Naive B cell (primary cell): ENCODE measurements at regions not wholly inside any gene's neighbourhood (a gene's known extent, or its start where the extent isn't known, plus 50 kb on each side); places are given as distances from the start of the nearest gene placed in this dataset.
A peak's percentile ranks its signal among the peaks of the same experiment; 100 is the strongest.

Experiments used
- ATAC-seq, 2 donors: fragments of 150-1000 bp; cut with Tn5 transposase; 2 replicates each; pipeline ENCODE4 v1.10.0; 2021; ENCODE audit warnings: low read depth in 2 of 2, mild to moderate bottlenecking in 2 of 2, moderate library complexity in 2 of 2
- DNase-seq: peaks from one replicate; pipeline ENCODE4 v3.0.0; 2022
- H3K27ac Mint-ChIP-seq, 6 donors: one replicate each; pipeline ENCODE4 v1.8.0; 2020 to 2022; ENCODE audit warnings: mild to moderate bottlenecking in 6 of 6, mixed read lengths in 6 of 6, moderate library complexity in 5 of 6, inconsistent platforms in 2 of 6
- H3K27me3 Mint-ChIP-seq, 3 donors: one replicate each; pipeline ENCODE4 v1.8.0; 2021 to 2022; ENCODE audit warnings: mixed read lengths in 3 of 3, mild to moderate bottlenecking in 1 of 3
- H3K36me3 Mint-ChIP-seq, 2 donors: one replicate each; pipeline ENCODE4 v1.8.0; 2020 to 2022; ENCODE audit warnings: mixed read lengths in 2 of 2, inconsistent platforms in 1 of 2, mild to moderate bottlenecking in 1 of 2
- H3K4me1 Mint-ChIP-seq, 3 donors: one replicate each; pipeline ENCODE4 v1.8.0; 2020 to 2022; ENCODE audit warnings: mixed read lengths in 3 of 3, inconsistent platforms in 1 of 3, mild to moderate bottlenecking in 1 of 3, moderate library complexity in 1 of 3
- H3K4me3 Mint-ChIP-seq, 8 donors: one replicate each; pipeline ENCODE4 v1.8.0; 2020 to 2022; ENCODE audit warnings: mild to moderate bottlenecking in 8 of 8, mixed read lengths in 8 of 8, moderate library complexity in 8 of 8, inconsistent platforms in 2 of 8
- H3K9me3 Mint-ChIP-seq, 7 donors: one replicate each; pipeline ENCODE4 v1.8.0; 2020 to 2022; ENCODE audit warnings: mixed read lengths in 7 of 7, mild to moderate bottlenecking in 5 of 7, inconsistent platforms in 2 of 7, moderate library complexity in 1 of 7

GRCh38 chr12:123100882-123101281, 50.0 kb downstream of the PITPNM2 start:
- ATAC-seq (no peak), DNase-seq (no peak)
- Mint-ChIP-seq H3K27ac (peak overlapping the region in 2 of 6 donors; percentile 40 to 87), H3K27me3 (no peaks in the 10 kb centered on the region), H3K4me1 (peaks cover 28 to 46% (median 41%) of the 10 kb centered on the region in 3 donors), H3K36me3 (no peaks in the 10 kb centered on the region), H3K4me3 (no peak overlapping the region), H3K9me3 (no peaks in the 10 kb centered on the region)

- Mint-ChIP-seq H3K36me3 (no peaks in the 10 kb centered on the region), H3K27ac (no peak overlapping the region), H3K4me1 (peaks cover 24 to 46% (median 37%) of the 10 kb centered on the region in 3 donors), H3K4me3 (no peak overlapping the region), H3K27me3 (no peaks in the 10 kb centered on the region), H3K9me3 (no peaks in the 10 kb centered on the region)
- DNase-seq (no peak), ATAC-seq (no peak)
These were observed 50.4 kb downstream of the PITPNM2 start for GRCh38 chr12:123100450-123100849.

GRCh38 chr12:123099560-123100192, 51.2 kb downstream of the PITPNM2 start:
- H3K4me1 Mint-ChIP-seq = peaks cover 20 to 38% (median 34%) of the 10 kb centered on the region in 3 donors
- no peaks in the 10 kb centered on the region for H3K36me3 Mint-ChIP-seq
- no peak overlapping the region for H3K4me3 Mint-ChIP-seq
- H3K9me3 Mint-ChIP-seq = no peaks in the 10 kb centered on the region
- H3K27ac Mint-ChIP-seq = peak overlapping the region in 1 of 6 donors; percentile 20
- ATAC-seq (no peak), DNase-seq (no peak)
- no peaks in the 10 kb centered on the region for H3K27me3 Mint-ChIP-seq

GRCh38 chr12:123098780-123099179, 52.1 kb downstream of the PITPNM2 start:
- Mint-ChIP-seq H3K9me3 (no peaks in the 10 kb centered on the region), H3K27me3 (no peaks in the 10 kb centered on the region), H3K4me1 (peaks cover 20 to 35% (median 32%) of the 10 kb centered on the region in 3 donors), H3K36me3 (no peaks in the 10 kb centered on the region), H3K27ac (peak overlapping the region in 2 of 6 donors; percentile 7 to 44), H3K4me3 (no peak overlapping the region)
- no peak for ATAC-seq
- no peak for DNase-seq

- H3K4me1 Mint-ChIP-seq = peaks cover 20 to 39% (median 35%) of the 10 kb centered on the region in 3 donors
- no peak overlapping the region for H3K4me3 Mint-ChIP-seq
- no peaks in the 10 kb centered on the region for H3K9me3 Mint-ChIP-seq
These were observed 53.3 kb downstream of the PITPNM2 start for GRCh38 chr12:123097561-123098084.

GRCh38 chr12:123096741-123097140, 54.1 kb downstream of the PITPNM2 start:
- Mint-ChIP-seq H3K27me3 (no peaks in the 10 kb centered on the region), H3K27ac (peak overlapping the region in 1 of 6 donors; percentile 69), H3K4me1 (peaks cover 26 to 44% (median 37%) of the 10 kb centered on the region in 3 donors), H3K4me3 (no peak overlapping the region), H3K9me3 (no peaks in the 10 kb centered on the region), H3K36me3 (no peaks in the 10 kb centered on the region)
- DNase-seq (no peak), ATAC-seq (no peak)

More at GRCh38 chr12:123097561-123098084, 53.3 kb downstream of the PITPNM2 start:
- no peaks in the 10 kb centered on the region for H3K36me3 Mint-ChIP-seq
- no peaks in the 10 kb centered on the region for H3K27me3 Mint-ChIP-seq
- H3K27ac Mint-ChIP-seq = peak overlapping the region in 1 of 6 donors; percentile 80
- no peak for DNase-seq
- no peak for ATAC-seq

GRCh38 chr12:123096182-123096581, 54.7 kb downstream of the PITPNM2 start:
- no peak overlapping the region for H3K4me3 Mint-ChIP-seq
- peaks cover 31 to 46% (median 38%) of the 10 kb centered on the region in 3 donors for H3K4me1 Mint-ChIP-seq
- no peaks in the 10 kb centered on the region for H3K9me3 Mint-ChIP-seq
- DNase-seq (no peak), ATAC-seq (no peak)
- no peaks in the 10 kb centered on the region for H3K27me3 Mint-ChIP-seq
- peak overlapping the region in 4 of 6 donors; percentile 68 to 73 (median 71) for H3K27ac Mint-ChIP-seq
- H3K36me3 Mint-ChIP-seq = no peaks in the 10 kb centered on the region

- Mint-ChIP-seq H3K36me3 (no peaks in the 10 kb centered on the region), H3K9me3 (no peaks in the 10 kb centered on the region), H3K4me3 (peak overlapping the region in 1 of 8 donors; percentile 15), H3K27me3 (no peaks in the 10 kb centered on the region), H3K27ac (peak overlapping the region in 3 of 6 donors; percentile 42 to 82 (median 73)), H3K4me1 (peaks cover 29 to 46% (median 37%) of the 10 kb centered on the region in 3 donors)
- no peak for DNase-seq
- ATAC-seq = no peak
These were observed 55.6 kb downstream of the PITPNM2 start for GRCh38 chr12:123095078-123095881.

GRCh38 chr12:123094349-123095077, 56.4 kb downstream of the PITPNM2 start:
- H3K27me3 Mint-ChIP-seq = no peaks in the 10 kb centered on the region
- ATAC-seq (no peak), DNase-seq (no peak)
- no peaks in the 10 kb centered on the region for H3K36me3 Mint-ChIP-seq
- peaks cover 28 to 44% (median 37%) of the 10 kb centered on the region in 3 donors for H3K4me1 Mint-ChIP-seq
- peak overlapping the region in 2 of 6 donors; percentile 4 to 82 for H3K27ac Mint-ChIP-seq
- no peak overlapping the region for H3K4me3 Mint-ChIP-seq
- no peaks in the 10 kb centered on the region for H3K9me3 Mint-ChIP-seq

- H3K27me3 Mint-ChIP-seq = no peaks in the 10 kb centered on the region
- H3K27ac Mint-ChIP-seq = peak overlapping the region in 5 of 6 donors; percentile 6 to 48 (median 36)
- no peaks in the 10 kb centered on the region for H3K36me3 Mint-ChIP-seq
- H3K9me3 Mint-ChIP-seq = no peaks in the 10 kb centered on the region
- no peak overlapping the region for H3K4me3 Mint-ChIP-seq
- ATAC-seq = no peak
- H3K4me1 Mint-ChIP-seq = peaks cover 35 to 52% (median 42%) of the 10 kb centered on the region in 3 donors
- DNase-seq = no peak
These were observed 58.0 kb downstream of the PITPNM2 start for GRCh38 chr12:123092866-123093265.

- DNase-seq (no peak), ATAC-seq (no peak)
- Mint-ChIP-seq H3K27ac (peak overlapping the region; percentile 52 to 97 (median 82)), H3K9me3 (no peaks in the 10 kb centered on the region), H3K4me1 (peaks cover 40 to 56% (median 47%) of the 10 kb centered on the region in 3 donors), H3K36me3 (no peaks in the 10 kb centered on the region), H3K27me3 (no peaks in the 10 kb centered on the region), H3K4me3 (no peak overlapping the region)
These were observed 59.4 kb downstream of the PITPNM2 start for GRCh38 chr12:123091230-123092150.

GRCh38 chr12:123089631-123090353, 61.1 kb downstream of the PITPNM2 start:
- ATAC-seq (no peak), DNase-seq (no peak)
- H3K27ac Mint-ChIP-seq = peak overlapping the region; percentile 9 to 96 (median 72)
- H3K9me3 Mint-ChIP-seq = no peaks in the 10 kb centered on the region
- no peaks in the 10 kb centered on the region for H3K36me3 Mint-ChIP-seq
- no peaks in the 10 kb centered on the region for H3K27me3 Mint-ChIP-seq
- H3K4me1 Mint-ChIP-seq = peaks cover 47 to 64% (median 63%) of the 10 kb centered on the region in 3 donors
- H3K4me3 Mint-ChIP-seq = peak overlapping the region in 3 of 8 donors; percentile 36 to 77 (median 38)
